ENCODE measurements at regions not wholly inside any gene's neighbourhood (a gene's known extent, or its start where the extent isn't known, plus 50 kb on each side); places are given as distances from the start of the nearest gene placed in this dataset.

GRCh38 chr5:2175842-2176404 lies 293.2 kb upstream of the IRX4 start:
- H3K36me3 ChIP-seq, result no peaks in the 10 kb centered on the region
- TF ChIP-seq CTCF (IDR thresholded peaks at IDR 0.05), result no peak
- DNase-seq, result peak in 1 of 6 donors; percentile 68
- 65 to 82% methylated on average over 29 of the region's 29 CpGs for WGBS, 2 donors
- intact Hi-C loops (cut with DNase I), result no loop called here
- no peaks in the 10 kb centered on the region for H3K4me1 ChIP-seq
- no peak for ATAC-seq
- no peak for FAIRE-seq
- H3K27ac ChIP-seq, result no peak overlapping the region
- H3K27me3 ChIP-seq, result peaks cover 0 to 10% (median 1%) of the 10 kb centered on the region in 4 donors
- no peaks in the 10 kb centered on the region for H3K9me3 ChIP-seq
- H3K4me3 ChIP-seq, result no peak overlapping the region

GRCh38 chr5:2175041-2175440 lies 292.3 kb upstream of the IRX4 start:
- intact Hi-C loops (cut with DNase I), result no loop called here
- Histone ChIP-seq H3K36me3 (no peaks in the 10 kb centered on the region), H3K27ac (no peak overlapping the region), H3K27me3 (peaks cover 0 to 14% (median 1%) of the 10 kb centered on the region in 4 donors), H3K4me3 (no peak overlapping the region), H3K4me1 (no peaks in the 10 kb centered on the region), H3K9me3 (no peaks in the 10 kb centered on the region)
- DNase-seq (no peak), ATAC-seq (no peak), FAIRE-seq (no peak)
- no peak for TF ChIP-seq CTCF (IDR thresholded peaks at IDR 0.05)
- WGBS, 2 donors, result 74 to 81% methylated on average over 14 of the region's 14 CpGs

- intact Hi-C loops (cut with DNase I), result no loop called here
- Histone ChIP-seq H3K27me3 (peaks cover 0 to 14% (median 1%) of the 10 kb centered on the region in 4 donors), H3K36me3 (no peaks in the 10 kb centered on the region), H3K4me1 (no peaks in the 10 kb centered on the region), H3K4me3 (no peak overlapping the region), H3K27ac (no peak overlapping the region), H3K9me3 (no peaks in the 10 kb centered on the region)
- FAIRE-seq, result no peak
- WGBS, 2 donors, result 62 to 78% methylated on average over 10 of the region's 10 CpGs
- no peak for TF ChIP-seq CTCF (IDR thresholded peaks at IDR 0.05)
- ATAC-seq, result no peak
- DNase-seq, result no peak
Measured at GRCh38 chr5:2174538-2174937, 291.8 kb upstream of the IRX4 start.

- peaks cover 0 to 14% (median 1%) of the 10 kb centered on the region in 4 donors for H3K27me3 ChIP-seq
- WGBS, 2 donors, result 16 to 17% methylated on average over 11 of the region's 11 CpGs
- no peaks in the 10 kb centered on the region for H3K9me3 ChIP-seq
- no peaks in the 10 kb centered on the region for H3K36me3 ChIP-seq
- no peaks in the 10 kb centered on the region for H3K4me1 ChIP-seq
- FAIRE-seq (no peak), ATAC-seq (no peak), DNase-seq (no peak)
- H3K4me3 ChIP-seq, result no peak overlapping the region
- H3K27ac ChIP-seq, result no peak overlapping the region
- intact Hi-C loops (cut with DNase I), result no loop called here
- no peak for TF ChIP-seq CTCF (IDR thresholded peaks at IDR 0.05)
Measured at GRCh38 chr5:2173151-2173834, 290.6 kb upstream of the IRX4 start.

- no peak for TF ChIP-seq CTCF (IDR thresholded peaks at IDR 0.05)
- no peak for ATAC-seq
- H3K36me3 ChIP-seq, result no peaks in the 10 kb centered on the region
- no peak overlapping the region for H3K4me3 ChIP-seq
- DNase-seq, result no peak
- no peaks in the 10 kb centered on the region for H3K4me1 ChIP-seq
- H3K9me3 ChIP-seq, result no peaks in the 10 kb centered on the region
- no peak for FAIRE-seq
- H3K27ac ChIP-seq, result no peak overlapping the region
- intact Hi-C loops (cut with DNase I), result no loop called here
- peaks cover 0 to 14% (median 1%) of the 10 kb centered on the region in 4 donors for H3K27me3 ChIP-seq
- WGBS, 2 donors, result 26 to 28% methylated on average over 5 of the region's 5 CpGs
Measured at GRCh38 chr5:2172471-2172870, 289.7 kb upstream of the IRX4 start.
